ENCODE measurements at regions not wholly inside any gene's neighbourhood (a gene's known extent, or its start where the extent isn't known, plus 50 kb on each side); places are given as distances from the start of the nearest gene placed in this dataset.
"Not testable (repeated sequence)": the region's sequence is repeated elsewhere in the genome, so short reads cannot be mapped to it uniquely, and the experiment has no call there.

GRCh38 chr1:221594576-221594975, 147.3 kb downstream of the DUSP10 start:
- H3K36me3 ChIP-seq (replicated peaks) = no peaks in the 10 kb centered on the region
- no peak for TF ChIP-seq CTCF (IDR thresholded peaks at IDR 0.05; ENCODE audit: low read depth, low read length, missing control alignments)
- no peak overlapping the region for H3K27ac ChIP-seq
- in situ Hi-C loops (cut with HindIII; ENCODE audit: low pct_ligation_motif_present, low sequenced_read_pairs) = no loop called here
- no peak overlapping the region for H3K4me3 ChIP-seq (ENCODE audit: low read depth, low read length)
- H3K27me3 ChIP-seq (replicated peaks) = no peaks in the 10 kb centered on the region
- DNase-seq = no peak

GRCh38 chr1:221598122-221598521, 143.8 kb downstream of the DUSP10 start:
- in situ Hi-C loops (cut with HindIII; ENCODE audit: low pct_ligation_motif_present, low sequenced_read_pairs) = no loop called here
- DNase-seq = no peak
- Histone ChIP-seq H3K4me3 (ENCODE audit: low read depth, low read length) (no peak overlapping the region), H3K27me3 (replicated peaks) (no peaks in the 10 kb centered on the region), H3K27ac (no peak overlapping the region), H3K36me3 (replicated peaks) (no peaks in the 10 kb centered on the region)
- no peak for TF ChIP-seq CTCF (IDR thresholded peaks at IDR 0.05; ENCODE audit: low read depth, low read length, missing control alignments)

- in situ Hi-C loops (cut with HindIII; ENCODE audit: low pct_ligation_motif_present, low sequenced_read_pairs) = no loop called here
- H3K27ac ChIP-seq = no peak overlapping the region
Measured at GRCh38 chr1:221601166-221601565, 140.7 kb downstream of the DUSP10 start.

GRCh38 chr1:221602830-221603229, 139.1 kb downstream of the DUSP10 start:
- H3K27me3 ChIP-seq (replicated peaks) = no peaks in the 10 kb centered on the region
- no peaks in the 10 kb centered on the region for H3K36me3 ChIP-seq (replicated peaks)
- no peak for TF ChIP-seq CTCF (IDR thresholded peaks at IDR 0.05; ENCODE audit: low read depth, low read length, missing control alignments)
- H3K4me3 ChIP-seq (ENCODE audit: low read depth, low read length) = no peak overlapping the region
- DNase-seq = no peak
- no peak overlapping the region for H3K27ac ChIP-seq
- in situ Hi-C loops (cut with HindIII; ENCODE audit: low pct_ligation_motif_present, low sequenced_read_pairs) = no loop called here

More at GRCh38 chr1:221601166-221601565, 140.7 kb downstream of the DUSP10 start:
- Histone ChIP-seq H3K27me3 (replicated peaks) (no peaks in the 10 kb centered on the region), H3K4me3 (ENCODE audit: low read depth, low read length) (no peak overlapping the region), H3K36me3 (replicated peaks) (no peaks in the 10 kb centered on the region)
- no peak for TF ChIP-seq CTCF (IDR thresholded peaks at IDR 0.05; ENCODE audit: low read depth, low read length, missing control alignments)
- no peak for DNase-seq

- H3K36me3 ChIP-seq (replicated peaks); H3K4me3 ChIP-seq (ENCODE audit: low read depth, low read length); H3K27me3 ChIP-seq (replicated peaks); in situ Hi-C loops (cut with HindIII; ENCODE audit: low pct_ligation_motif_present, low sequenced_read_pairs); DNase-seq; H3K27ac ChIP-seq: not testable (repeated sequence)
Measured at GRCh38 chr1:221604390-221604789, 137.5 kb downstream of the DUSP10 start.

GRCh38 chr1:221604948-221605347, 136.9 kb downstream of the DUSP10 start:
- H3K27me3 ChIP-seq (replicated peaks) = no peaks in the 10 kb centered on the region
- H3K36me3 ChIP-seq (replicated peaks) = no peaks in the 10 kb centered on the region
- TF ChIP-seq CTCF (IDR thresholded peaks at IDR 0.05; ENCODE audit: low read depth, low read length, missing control alignments) = no peak
- in situ Hi-C loops (cut with HindIII; ENCODE audit: low pct_ligation_motif_present, low sequenced_read_pairs) = no loop called here
- H3K4me3 ChIP-seq (ENCODE audit: low read depth, low read length) = no peak overlapping the region
- no peak for DNase-seq
- no peak overlapping the region for H3K27ac ChIP-seq
